ENCODE measurements at regions not wholly inside any gene's neighbourhood (a gene's known extent, or its start where the extent isn't known, plus 50 kb on each side); places are given as distances from the start of the nearest gene placed in this dataset.
"Not testable (repeated sequence)": the region's sequence is repeated elsewhere in the genome, so short reads cannot be mapped to it uniquely, and the experiment has no call there.

DNA sequence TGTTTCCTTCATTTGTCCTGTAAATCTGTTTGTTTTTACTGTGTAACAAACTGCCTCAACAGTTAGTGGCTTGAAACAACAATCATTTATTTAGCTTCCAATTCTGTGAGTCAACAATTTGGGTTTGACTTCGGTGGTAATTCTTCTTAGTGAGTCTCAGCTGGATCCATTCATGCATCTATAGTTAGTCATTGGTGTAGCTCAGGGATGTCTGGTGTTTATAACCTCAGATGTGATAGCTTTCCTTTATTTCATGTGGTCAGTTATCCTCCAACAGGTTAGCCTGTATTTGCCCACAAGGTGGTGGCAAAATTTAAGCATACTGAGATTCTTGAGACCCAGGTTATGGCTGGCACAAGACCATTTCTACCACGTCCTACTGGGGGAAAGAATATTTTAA lies 1267.2 kb downstream of the RAPGEF2 start:
- no peak for DNase-seq

DNA sequence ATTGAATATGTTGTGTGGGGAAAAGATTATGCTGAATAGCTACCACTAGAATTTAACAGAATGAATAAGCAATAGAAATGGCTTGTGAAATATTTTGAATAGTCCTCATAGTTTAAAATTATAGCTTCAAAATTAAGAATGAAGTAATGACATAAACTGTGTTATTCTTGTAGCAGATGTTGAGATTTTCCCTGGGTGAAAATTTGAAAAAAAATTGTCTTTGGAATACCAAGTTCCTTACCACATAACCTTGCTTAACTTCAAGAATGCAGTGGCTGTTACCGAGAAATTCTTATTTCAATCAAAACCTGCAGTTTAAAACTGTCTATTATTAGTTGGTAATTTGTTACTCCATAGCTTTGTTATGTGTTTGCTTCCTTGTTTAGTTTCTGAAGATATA lies 1268.6 kb downstream of the RAPGEF2 start:
- no peak for DNase-seq

DNA sequence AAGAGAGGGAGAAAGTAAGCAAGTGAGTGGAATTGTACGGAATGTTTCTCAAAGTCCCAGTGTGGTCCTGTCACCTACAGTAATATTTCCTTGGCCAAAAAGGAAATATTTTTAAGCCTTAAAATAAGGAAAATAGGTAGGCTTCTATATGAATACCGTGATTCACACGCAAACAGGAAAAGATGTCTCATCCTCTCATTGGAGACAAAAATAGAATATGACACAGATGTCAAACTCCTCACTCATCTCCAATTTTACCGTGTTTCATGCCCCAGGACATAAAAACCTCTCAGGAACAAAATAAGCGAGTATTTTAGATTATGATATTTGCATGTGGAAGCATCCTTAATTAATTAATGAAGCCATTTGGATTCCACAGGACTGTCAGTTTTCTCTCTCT lies 1269.5 kb downstream of the RAPGEF2 start:
- no peak for DNase-seq

DNA sequence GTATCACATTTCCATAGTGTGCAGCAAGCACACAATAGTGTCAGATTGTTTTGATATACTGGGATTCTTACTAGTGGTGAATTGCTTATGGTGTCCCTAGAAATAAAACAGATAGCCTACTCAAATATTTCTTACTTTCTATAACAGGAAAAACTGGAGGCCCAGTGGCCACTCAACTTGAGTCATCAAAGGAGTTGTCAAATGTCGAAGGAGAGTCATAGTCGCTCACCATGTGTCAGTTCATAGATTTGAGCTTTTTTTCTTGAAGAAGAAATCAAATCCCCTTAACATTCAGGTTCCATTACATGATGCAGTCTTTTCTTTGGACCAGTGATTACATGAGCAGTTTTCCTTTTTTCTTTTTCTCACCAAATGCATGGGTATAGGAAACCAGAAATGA lies 1271.0 kb downstream of the RAPGEF2 start:
- no peak for DNase-seq

DNA sequence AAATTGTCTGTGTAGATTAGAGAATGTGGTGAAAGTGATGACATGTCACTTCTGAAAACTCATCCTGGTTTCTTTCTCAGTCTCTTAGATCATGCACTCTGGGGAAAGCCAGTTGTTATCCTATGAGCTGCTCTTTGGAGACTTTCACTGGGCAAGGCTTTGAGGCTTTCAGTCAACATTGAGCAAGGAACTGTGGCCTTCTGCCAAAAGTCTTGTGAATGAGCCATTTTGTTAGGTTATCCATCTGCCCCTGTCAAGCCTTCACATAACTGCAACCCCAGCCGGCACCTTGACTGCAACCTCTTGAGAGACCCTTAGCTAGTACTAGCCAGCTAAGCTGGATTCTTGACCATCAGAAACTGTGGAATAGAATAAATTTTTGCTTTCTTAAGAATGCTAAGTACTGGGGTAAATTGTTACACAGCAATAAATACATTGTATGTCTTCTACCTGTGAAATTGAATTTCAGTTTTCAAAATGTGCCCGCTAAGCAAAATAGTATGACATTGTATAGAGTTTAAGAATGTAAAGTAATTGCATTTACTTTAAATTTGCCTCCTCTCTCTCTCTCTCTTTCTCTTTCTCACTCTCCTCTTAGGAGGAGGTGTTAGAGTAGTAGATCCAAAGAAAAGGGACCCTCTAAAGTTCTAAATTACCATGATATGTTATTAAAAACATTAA lies 1273.0 kb downstream of the RAPGEF2 start:
- DNase-seq, result no peak

DNA sequence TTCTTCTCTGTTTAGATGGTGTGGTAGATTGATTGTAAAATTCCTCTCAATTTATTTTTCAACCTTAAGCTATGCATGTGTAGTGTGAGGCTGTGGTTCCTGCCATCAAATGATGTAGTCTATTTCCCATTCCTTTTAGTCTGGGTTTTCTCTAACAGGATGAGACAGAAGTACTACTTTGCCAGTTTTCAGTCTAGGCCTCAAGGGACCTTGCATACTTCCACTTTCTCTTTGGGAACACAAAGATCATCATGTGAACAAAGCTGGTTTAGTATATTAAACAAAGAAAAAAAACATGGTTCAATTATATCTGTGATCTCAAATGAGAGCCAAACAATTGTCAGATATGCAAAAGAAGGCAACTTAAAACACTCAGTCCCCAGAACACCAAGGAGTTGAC lies 1284.0 kb downstream of the RAPGEF2 start:
- DNase-seq, result no peak

DNA sequence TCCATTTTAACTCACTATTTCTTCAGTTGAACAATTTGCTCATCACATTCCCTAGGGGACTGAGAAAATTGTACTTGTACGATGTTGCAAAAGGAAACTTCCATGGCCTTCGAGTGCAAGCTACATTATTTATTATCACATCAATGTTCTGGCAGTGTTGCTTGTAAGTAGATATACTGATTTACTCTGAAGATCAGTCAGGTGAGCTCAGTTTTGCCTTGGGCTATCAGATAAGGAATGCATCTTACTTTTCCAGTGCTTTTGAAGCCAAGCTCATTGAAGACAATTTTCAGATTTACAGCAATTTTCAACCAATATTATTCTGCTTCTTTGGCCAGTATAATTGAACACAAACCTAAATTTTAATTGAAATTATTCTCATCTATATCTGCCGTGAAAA lies 1296.9 kb downstream of the RAPGEF2 start:
- no peak for DNase-seq

DNA sequence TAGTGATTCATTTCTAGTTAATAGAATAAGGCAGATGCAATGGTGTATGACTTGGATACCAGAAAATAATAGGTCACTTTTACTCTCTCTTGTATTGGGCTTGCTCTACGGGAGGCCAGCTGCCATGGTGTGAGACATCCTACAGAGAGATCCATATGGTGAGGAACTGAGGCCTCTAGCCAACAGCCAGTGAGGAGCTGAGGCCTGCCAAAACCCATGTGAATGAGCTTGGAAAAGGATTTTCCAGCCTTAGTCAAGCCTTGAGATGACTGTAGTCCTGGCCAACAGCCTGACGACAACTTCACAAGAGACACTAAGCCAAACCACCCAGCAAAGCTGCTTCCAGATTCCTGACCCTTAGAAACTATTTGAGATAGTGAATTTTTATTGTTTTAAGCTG lies 1300.2 kb downstream of the RAPGEF2 start:
- no peak for DNase-seq

DNA sequence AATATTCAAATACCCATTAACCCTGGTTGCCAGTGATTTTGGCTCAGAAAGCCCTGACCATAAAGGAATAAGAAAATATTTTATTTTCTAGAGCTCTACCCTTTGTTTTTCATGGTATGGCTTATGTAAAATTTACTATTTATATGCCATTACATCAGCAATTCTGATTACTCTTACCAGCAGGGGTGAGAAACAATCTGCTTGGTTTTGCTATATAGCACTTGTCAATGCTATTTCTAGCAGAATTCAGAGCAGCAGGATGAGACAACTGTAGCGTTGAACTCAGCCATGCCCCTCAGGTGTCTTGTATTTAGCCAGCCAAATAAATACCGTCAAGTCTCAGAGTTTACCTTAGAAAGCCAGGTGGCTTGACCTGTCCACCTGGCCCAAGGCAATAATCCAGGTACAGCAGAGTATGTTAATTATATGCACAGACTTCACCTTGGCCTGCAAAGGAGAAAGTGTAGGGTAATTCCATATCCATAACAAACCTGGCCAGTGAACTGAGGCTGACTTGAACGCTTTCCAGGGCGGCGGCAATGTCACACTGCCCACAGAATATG lies 1303.5 kb downstream of the RAPGEF2 start:
- no peak for DNase-seq

DNA sequence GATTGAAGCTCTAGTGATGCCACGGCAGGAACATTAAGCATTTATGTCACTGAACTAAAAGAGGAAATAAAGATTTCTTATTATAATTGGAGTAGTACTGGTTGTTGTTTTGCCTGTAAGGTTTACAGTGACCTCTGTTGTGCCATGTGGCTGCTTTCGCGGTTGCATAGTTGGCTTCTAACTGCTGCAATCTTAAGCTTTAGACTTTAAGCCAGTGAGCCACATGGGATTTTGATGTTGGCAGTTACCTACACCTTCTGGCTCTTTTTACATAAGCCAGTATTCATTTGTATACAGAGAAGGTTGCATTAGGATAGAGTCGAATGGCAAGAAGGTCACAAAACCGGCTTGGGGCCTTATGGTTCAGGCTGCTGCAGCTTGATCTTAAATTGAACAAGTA lies 1311.6 kb downstream of the RAPGEF2 start:
- DNase-seq, result no peak

DNA sequence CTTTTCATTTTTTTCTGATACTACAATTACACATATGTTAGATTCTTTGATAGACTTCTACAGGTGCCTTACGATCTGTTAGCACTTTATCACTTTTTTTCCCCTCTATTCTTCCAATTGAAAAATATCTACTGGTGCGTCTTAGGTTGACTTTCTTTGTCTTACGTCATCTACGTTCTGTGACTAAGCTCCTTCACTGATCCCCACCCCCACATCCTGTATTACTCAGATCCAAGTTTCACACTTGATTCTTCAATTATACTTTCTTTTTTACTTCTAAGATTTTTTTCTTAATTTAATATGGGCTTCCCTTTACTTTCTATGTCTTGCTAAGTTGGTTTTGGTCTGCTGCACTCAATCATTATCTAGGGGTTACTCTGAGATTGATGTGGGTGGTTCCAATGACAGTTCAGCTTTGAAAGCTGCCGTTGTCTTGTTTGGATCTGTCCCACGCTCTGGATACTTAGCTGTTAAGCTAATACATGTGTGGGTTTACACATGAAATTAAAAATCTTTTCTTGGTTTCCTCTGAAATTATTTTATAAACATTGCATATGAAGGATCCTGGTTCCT lies 1321.1 kb downstream of the RAPGEF2 start:
- DNase-seq, result no peak

DNA sequence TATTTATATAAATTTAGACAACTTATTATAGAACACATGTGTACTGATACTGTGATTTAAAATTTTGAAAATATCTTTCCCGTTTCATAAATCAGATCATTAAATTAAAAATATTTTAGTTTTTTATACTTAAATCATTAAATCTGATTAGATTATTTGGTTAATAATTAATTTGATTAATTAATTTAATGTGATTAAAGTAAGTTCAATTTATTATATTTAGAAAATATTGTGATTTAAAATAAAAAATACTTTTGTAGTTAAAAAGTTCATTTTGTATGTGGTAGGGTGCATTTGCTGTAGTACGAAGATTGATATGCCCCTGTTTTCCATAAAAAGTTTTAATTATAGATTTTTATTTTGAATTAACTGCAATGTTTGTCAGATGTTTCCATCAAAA lies 1323.4 kb downstream of the RAPGEF2 start:
- no peak for DNase-seq

DNA sequence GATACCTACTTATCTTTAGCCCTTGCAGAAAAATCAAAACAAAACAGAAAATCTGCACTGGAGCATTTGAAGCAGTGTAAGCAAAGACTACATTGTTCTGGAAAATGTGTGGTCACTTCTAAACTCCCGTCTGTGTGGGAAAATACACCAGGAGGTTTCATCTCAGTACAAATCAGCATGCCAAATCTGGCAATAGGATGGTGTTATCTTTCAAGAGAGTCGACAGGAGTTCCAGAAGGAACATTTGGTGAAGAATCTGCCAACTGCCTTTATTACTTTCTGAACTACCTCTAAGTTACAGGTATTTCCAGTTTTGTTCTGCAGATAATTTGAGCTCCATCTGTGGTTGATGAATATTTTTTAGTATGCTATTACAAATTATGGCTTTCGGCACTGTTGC lies 1348.0 kb downstream of the RAPGEF2 start:
- no peak for DNase-seq

DNA sequence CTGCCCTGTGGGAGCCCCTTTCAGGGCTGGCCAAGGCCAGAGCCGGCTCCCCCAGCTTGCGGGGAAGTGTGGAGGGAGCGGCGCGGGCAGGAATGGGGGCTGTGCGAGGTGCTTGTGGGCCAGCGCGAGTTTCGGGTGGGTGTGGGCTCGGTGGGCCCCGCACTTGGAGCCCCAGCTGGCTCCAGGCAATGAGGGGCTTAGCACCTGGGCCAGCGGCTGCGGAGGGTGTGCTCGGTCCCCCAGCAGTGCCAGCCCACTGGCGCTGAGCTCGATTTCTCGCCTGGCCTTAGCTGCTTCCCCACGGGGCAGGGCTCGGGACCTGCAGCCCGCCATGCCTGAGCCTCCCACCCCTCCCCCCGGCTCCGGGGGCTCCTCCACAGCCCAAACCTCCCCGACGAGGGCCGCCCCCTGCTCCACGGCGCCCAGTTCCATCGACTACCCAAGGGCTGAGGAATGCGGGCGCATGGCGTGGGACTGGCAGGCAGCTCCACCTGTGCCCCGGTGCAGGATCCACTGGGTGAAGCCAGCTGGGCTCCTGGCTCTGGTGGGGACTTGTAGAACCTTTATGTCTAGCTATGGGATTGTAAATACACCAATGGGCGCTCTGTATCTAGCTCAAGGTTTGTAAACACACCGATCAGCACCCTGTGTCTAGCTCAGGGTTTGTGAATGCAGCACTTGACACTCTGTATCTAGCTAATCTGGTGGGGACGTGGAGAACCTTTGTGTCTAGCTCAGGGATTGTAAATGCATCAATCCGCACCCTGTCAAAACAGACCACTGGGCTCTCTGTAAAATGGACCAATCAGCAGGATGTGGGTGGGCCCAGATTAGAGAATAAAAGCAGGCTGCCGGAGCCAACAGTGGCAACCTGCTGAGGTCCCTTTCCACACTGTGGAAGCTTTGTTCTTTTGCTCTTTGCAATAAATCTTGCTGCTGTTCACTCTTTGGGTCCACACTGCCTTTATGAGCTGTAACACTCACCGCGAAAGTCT lies 1379.1 kb downstream of the RAPGEF2 start:
- not testable (repeated sequence) for DNase-seq

DNA sequence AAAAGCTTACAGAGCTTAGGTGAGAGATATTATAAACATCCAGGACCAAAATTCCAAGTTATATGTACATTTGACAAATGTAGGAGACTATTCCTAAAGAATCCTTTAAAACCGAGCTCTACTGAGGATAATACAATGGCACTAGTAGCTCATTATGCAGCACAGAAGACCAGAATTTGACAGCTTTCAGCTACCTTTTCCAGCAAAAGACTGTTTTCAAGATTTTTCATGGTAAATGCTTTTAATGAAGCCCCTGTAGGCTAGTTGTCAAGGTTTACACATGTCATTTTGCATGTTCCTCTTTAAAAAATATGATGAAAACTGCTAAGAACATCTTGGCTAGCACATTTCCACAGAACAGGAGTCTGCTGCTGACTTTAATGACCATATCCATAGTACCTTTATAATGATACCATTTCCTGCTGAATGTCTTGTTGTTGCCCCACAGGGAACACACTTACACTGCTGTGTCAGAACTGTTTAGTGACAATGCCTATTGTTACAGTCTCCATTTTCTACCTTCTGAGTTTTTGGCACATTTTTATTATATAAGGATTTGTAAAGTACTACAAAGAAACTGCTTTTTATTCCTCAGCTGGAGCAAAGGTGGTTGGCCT lies 1382.3 kb downstream of the RAPGEF2 start:
- no peak for DNase-seq

DNA sequence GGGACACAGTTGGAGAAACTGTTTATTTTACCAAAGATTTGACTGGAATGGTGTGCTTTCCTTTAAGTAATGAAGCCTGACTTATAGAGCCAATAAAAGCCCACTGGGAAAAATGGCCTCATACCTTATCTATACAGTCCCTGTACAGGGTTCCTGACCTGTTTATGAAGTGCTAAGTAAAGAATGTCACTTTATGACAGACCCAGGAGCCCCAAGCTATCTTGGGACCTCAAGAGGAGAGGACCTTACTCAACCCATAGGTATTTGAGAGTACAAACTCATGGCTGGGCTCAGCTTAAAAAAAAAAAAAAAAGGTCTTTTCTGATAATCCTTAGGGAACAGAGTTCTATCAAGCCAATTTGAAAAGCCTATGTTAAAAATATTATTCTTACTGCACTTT lies 1389.3 kb downstream of the RAPGEF2 start:
- no peak for DNase-seq

DNA sequence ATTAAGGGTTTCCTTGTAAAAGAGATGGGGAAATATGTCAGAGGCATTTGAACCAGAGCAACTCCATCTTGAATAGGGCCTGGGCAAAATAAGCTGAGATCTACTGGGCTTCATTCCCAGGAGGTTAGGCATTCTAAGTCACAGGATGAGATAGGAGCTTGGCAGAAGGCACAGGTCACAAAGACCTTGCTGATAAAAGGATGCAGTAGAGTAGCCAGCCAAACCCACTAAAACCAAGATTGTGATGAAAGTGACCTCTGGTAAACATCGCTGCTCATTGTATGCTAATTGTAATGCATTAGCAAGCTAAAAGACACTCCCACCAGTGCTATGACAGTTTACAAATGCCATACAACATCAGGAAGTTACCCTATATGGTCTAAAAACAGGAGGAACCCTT lies 1390.3 kb downstream of the RAPGEF2 start:
- no peak for DNase-seq

DNA sequence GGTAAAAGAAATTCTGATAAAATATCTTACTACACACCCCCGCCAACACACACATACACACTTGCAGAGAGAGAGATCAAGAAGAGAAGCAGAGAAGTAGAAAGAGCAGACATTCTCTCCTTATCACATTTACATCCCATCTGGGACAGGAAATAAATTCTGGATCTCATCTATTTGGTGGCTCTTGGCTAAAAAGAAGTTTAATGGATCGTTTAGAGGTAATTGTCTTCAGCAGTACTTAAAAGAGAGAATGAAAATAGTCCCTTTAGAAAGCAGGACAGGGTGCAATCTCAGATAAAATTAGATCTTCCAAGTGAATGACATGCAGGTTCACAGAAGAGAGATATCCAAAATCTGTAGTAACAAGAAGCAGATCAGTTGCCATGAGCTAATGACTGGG lies 1392.5 kb downstream of the RAPGEF2 start:
- no peak for DNase-seq

DNA sequence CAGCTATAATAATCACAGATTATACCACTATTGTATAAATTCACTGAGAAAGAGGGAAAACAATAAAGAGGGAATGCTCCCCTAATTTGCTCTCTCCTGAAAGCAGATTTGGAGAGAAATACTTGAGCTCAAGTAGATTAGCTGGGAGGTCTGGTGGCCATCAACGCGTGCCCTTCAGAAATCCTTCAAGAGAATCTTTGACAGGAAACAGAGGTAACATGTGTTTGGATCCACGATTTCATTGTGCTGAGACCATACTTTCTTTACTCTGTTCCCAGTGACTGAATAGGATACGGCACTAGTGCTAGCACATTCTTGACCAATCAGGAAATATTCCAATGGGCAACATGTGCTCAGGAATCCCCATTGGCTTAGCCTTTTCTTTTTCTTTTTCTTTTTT lies 1395.3 kb downstream of the RAPGEF2 start:
- no peak for DNase-seq

DNA sequence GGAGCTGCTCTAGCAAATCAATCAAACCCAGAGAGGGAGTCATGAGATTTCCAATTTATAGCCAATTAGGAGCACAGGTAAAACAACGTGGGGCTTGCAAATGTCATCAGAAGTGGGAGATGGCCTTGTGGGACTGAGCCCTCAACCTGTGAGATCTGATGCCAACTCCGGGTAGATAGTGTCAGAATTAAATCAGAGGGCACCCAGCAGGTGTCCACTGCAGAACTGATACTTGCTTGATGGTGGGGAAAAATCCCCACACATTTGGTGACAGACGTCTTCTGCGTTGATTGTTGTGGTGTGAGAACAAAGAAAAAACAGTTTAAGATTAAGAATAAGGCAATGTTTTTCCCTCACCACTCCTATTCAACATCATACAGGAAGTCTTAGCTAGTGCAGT lies 1402.8 kb downstream of the RAPGEF2 start:
- no peak for DNase-seq

DNA sequence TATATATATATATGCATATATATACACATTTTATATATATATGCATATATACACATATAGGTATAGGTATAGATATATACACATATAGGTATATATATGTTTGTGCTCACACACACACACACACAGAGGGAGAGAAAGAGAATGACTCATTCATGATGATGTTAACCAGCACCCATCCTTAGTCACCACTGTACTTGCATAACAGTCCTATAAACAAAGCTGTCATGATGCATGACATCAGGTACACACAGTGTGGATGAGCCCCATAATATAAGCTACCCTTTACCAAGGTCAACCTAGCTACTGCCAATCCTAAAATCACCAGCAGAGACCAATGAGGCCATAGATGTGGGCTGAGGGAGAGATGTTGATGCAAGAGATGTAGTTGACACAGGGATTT lies 1408.0 kb downstream of the RAPGEF2 start:
- DNase-seq, result no peak

DNA sequence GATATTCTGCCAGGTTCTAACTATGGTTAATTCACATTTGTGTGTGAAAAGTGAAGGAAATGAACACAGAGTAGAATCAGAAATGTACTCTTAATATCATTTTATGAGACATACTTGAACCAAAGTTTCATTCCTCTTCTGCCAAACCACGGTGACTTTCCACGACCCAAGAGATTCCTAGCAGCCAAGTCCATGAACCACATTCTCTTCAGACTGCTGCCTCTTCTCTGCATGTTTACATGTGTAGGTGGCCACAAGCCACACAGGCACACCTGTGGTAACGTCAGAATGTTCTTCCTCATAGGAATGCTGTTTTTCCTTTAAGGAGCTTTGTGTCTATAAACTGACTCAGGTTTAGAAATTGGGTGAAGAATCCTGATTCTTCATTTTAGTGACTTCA lies 1411.2 kb downstream of the RAPGEF2 start:
- no peak for DNase-seq

DNA sequence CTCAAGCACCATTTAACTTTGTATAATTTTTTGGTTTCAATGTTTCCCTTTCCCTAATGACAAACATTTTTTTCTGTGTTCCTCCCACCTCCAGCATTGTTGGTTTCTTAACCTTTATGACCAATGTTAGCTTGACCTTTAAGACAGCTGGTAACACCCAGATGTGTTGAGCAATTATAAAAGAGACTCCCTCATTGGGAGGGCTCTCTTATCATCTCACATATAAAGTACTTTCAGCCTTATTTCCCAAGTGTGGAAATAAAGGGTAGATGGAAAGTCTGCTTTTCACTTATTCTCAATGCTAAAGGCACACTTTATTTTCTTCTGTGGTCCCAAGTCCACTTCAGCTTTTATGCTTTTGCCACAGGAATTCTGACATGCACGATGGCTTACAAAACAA lies 1420.4 kb downstream of the RAPGEF2 start:
- DNase-seq, result no peak
